SIG-M5 (cell line): ENCODE measurements at regions not wholly inside any gene's neighbourhood (a gene's known extent, or its start where the extent isn't known, plus 50 kb on each side); places are given as distances from the start of the nearest gene placed in this dataset.
A peak's percentile ranks its signal among the peaks of the same experiment; 100 is the strongest.
"Not testable (repeated sequence)": the region's sequence is repeated elsewhere in the genome, so short reads cannot be mapped to it uniquely, and the experiment has no call there.

Experiments used
- DNase-seq: peaks from one replicate; lab custom pipeline; 2025; lab: John Stamatoyannopoulos, UW

DNA sequence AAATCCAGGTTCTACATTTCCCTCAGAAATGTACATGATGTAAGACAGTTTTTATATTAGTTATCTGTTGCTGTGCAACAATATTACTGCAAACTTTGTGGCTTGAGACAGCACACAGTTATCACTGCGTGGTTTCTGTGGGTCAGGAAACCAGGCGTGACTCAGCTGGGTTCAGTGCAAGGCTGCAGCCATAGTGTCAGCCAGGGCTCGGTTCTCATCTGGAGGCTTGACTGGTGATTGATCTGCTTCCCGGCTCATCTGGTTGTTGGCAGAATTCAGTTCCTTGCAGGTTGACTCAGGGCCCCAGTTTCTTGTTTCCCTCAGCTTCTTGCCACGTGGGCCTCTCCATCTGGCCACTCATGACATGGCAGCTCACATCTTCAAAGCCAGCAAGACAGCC is 146.8 kb upstream of the ROPN1B start:
- DNase-seq, result not testable (repeated sequence)

DNA sequence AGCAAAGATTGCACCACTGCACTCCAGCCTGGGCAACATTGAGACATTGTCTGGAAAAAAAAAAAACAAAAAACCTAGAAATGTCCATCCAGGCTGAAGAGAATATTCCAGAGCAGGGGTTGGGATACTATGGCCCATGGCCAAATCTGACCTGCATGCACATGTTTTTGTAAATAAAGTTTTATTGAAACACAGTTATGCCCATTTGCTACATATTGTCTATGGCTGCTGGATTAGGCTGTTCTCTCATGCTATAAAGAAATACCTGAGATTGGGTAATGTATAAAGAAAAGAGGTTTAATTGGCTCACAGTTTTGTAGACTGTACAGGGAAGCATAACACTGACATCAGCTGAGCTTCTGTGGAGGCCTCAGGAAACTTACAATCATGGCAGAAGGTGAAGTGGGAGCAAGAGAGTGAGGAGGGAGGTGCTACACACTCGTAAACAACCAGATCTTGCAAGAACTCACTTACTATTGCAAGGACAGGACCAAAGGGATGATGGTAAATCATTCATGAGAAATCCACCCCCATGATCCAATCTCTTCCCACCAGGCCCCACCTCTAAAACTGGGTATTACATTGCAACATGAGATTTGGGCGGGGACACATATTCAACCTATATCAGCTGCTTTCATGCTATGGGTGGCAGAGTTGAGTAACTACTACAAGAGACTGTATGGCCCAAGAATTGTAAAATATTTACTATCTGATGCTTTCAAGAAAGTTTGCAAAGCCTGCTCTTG is 137.8 kb upstream of the ROPN1B start:
- DNase-seq, result not testable (repeated sequence)

DNA sequence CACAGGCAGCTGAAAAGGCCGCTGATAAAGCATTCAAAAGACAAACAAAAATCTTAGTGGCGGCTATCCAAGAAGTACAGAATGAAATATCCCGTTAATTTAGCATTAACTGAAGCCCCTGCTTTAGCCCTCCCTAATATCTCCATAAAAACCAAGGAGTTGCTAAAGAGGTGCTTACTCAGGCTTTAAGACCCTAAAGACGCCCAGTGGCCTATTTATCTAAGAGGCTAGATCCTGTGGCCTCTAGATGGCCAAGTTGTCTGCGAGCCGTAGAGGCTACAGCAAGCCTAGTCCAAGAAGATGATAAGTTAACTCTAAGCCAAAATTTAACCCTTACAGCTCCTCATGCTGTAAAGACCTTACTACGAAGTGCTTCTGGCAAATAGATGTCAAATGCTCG is 133.4 kb upstream of the ROPN1B start:
- not testable (repeated sequence) for DNase-seq

DNA sequence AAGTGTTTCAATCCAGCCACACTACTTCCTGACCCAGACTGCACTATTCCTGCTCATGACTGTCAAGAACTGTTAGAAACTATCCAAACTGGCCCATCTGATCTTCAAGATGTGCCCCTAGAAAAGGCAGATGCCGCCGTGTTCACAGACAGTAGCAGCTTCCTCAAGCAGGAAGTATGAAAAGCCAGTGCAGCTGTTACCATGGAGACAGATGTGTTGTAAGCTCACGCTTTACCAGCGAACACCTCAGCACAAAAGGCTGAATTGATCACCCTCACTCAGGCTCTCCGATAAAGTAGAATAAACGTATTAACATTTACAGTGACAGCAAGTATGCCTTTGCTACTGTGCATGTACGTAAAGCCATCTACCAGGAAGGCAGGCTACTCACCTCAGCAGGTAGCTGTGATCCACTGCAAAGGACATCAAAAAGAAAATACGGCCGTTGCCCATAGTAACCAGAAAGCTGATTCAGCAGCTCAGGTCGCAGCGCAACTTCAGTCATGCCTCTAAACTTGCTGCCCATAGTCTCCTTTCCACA is 132.9 kb upstream of the ROPN1B start:
- DNase-seq, result not testable (repeated sequence)

DNA sequence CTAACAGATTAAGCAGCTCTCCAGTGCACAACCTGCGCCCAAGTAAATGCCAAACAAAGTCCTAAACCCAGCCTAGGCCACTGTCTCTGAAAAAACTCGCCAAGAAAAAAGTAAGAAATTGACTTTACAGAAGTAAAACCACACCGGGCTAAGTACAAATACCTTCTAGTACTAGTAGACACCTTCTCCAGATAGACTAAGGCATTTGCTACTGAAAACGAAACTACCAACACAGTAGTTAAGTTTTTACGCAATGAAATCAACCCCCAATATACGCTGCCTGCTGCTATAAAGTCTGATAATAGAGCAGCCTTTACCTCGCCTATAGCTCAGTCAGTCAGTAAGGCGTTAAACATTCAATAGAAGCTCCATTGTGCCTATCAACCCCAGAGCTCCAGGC is 132.2 kb upstream of the ROPN1B start:
- not testable (repeated sequence) for DNase-seq

DNA sequence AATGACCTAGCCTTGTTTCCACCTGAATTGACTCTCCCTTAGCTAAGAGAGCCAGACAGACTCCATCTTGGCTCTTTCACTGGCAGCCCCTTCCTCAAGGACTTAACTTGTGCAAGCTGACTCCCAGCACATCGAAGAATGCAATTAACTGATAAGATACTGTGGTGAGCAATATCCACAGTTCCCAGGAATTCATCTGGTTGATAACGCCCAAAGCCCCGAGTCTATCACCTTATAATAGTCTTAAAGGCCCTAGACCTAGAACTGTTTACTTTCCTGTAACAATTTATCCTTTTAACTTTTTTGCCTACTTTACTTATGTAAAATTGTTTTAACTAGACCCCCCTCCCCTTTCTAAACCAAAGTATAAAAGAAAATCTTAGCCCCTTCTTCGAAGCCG is 130.1 kb upstream of the ROPN1B start:
- DNase-seq, result not testable (repeated sequence)

DNA sequence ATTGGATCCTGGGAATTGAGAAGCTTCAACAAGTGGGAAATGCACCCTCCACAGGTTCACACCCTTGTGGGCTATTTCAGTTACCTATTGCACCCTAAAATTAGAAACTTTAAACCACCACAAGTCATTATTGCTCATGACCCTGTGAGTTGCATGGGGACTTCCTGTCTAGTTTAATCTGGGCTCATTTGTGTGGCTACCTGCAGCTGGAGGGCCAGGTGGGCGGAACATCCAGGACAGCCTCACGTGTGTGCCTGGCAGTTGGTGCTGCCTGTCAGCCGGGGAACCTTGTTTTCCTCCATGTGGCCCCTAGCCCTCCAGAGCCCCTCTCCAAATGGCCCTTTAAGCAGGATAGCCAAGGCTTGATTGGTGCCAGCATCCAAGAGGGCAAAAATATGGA is 128.5 kb upstream of the ROPN1B start:
- not testable (repeated sequence) for DNase-seq

DNA sequence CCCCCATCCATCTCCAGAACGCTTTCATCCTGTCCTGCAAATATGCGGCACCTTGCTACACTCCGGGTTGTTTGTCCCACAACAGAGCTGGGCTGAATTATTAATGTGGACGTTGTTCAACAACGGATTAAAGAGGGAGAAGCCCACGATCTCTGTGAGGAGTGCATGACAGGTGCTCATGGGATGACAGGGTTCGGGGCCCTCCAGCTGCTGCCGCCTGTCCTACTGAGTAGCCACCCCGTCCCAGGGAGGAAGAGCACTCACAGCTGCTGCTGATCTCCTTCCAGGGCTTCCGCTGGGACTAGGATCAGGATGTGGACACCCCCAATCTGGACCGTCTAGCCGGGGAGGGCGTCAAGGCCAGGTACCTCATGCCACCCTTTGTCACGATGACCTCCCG is 121.0 kb upstream of the ROPN1B start:
- not testable (repeated sequence) for DNase-seq

DNA sequence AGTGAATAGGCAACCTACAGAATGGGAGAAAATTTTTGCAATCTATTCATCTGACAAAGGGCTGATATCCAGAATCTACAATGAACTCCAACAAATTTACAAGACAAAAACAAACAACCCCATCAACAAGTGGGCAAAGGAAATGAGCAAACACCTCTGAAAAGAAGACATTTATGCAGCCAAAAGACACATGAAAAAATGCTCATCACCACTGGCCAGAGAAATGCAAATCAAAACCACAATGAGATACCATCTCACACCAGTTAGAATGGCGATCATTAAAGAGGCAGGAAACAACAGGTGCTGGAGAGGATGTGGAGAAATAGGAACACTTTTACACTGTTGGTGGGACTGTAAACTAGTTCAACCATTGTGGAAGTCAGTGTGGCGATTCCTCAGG is 114.0 kb upstream of the ROPN1B start:
- not testable (repeated sequence) for DNase-seq

DNA sequence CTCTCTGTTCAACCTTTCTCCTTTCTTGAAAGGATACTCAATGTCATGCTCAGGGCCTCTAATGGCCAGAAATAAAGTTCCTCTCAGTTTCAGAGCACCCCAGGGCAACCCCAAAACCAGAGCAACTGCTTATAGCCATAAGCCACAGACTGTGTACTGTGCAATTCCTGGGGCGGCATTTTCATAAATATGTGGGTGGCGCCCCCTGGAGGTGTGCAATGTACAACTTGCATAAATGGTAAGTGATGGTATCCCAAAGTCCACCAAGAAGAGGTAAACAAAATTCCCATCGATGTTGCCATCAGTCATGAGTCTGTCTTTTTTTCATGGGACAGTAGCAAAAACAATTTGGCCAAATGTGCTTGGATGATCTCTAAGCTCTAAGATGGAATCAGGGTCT is 108.4 kb upstream of the ROPN1B start:
- not testable (repeated sequence) for DNase-seq

DNA sequence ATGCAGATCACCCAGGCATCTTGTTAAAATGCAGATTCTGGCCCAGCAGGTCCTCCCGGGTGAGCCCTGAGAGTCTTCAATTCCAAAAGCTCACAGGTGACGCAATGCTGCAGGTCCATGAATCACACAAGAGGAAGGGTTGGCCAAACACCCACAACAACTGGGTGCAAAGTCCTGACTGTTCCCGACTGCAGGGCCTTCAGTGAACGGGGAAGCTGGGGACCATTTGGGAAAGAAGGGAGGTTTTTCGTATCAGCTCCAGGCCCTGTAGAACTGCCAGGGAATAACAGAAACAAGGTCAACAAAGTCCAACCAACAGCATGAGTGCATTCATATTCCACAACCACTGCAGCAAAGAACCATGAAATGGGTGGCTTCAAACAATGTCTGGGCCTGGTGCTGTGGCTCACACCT is 106.1 kb upstream of the ROPN1B start:
- not testable (repeated sequence) for DNase-seq

DNA sequence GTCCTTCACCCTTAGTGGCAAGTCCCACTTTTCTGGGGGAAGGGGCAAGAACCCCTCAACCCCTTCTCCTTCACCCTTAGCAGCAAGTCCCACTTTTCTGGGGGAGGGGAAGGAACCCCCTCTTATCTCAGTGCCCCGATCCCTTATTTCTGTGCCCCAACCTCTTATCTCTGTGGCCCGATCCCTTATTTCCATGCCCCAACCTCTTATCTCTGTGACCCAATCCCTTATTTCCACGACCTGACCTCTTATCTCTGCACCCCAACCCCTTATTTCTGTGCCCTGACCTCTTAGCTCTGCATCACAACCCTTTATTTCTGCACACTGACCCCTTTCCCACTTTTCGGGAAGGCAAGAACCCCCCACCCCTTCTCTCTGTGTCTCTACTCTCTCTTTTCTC is 104.4 kb upstream of the ROPN1B start:
- not testable (repeated sequence) for DNase-seq

DNA sequence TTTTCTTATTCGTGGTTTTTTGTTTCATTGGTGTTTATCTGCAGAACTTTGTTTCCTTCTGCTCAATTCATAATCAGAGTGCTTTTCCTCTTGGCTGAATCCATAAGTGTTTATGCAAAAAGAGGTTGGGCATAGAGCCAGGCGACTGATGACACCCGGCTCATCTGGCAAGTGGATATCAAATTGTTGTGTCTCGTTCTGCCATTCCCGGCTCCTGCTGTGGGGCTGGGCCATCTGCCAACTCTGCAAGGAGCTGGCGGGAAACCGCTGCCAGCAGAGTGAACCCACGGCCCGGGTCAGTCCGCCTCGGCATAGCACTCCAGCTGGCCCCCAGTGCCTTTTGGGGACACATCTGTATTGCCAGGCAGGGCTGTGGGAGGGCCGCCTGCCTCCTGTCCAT is 83.0 kb upstream of the ROPN1B start:
- not testable (repeated sequence) for DNase-seq

DNA sequence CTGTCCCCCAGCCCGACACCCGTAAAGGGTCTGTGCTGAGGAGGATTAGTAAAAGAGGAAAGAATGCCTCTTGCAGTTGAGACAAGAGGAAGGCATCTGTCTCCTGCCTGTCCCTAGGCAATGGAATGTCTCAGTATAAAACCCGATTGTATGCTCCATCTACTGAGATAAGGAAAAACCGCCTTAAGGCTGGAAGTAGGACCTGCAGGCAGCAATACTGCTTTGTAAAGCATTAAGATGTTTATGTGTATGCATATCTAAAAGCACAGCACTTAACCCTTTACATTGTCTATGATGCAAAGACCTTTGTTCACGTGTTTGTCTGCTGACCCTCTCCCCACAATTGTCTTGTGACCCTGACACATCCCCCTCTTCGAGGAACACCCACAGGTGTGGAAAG is 69.8 kb upstream of the ROPN1B start:
- not testable (repeated sequence) for DNase-seq

DNA sequence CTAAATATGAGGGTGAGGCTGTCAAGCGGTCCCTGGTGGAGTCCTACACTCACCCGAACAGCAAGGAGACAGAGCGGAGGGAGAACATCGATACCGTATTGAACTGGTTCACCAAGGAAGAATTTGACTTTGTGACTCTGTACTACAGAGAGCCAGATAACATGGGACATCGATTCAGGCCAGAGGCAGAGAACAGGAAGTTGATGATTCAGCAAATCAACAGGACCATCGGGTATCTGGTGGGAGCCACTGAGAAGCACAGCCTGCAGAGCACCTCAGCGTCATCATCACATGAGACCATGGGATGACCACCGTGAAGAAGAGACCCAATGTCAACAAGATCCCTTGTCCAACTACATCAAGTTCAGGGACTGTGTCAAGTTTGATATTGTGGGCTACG is 67.5 kb upstream of the ROPN1B start:
- not testable (repeated sequence) for DNase-seq

DNA sequence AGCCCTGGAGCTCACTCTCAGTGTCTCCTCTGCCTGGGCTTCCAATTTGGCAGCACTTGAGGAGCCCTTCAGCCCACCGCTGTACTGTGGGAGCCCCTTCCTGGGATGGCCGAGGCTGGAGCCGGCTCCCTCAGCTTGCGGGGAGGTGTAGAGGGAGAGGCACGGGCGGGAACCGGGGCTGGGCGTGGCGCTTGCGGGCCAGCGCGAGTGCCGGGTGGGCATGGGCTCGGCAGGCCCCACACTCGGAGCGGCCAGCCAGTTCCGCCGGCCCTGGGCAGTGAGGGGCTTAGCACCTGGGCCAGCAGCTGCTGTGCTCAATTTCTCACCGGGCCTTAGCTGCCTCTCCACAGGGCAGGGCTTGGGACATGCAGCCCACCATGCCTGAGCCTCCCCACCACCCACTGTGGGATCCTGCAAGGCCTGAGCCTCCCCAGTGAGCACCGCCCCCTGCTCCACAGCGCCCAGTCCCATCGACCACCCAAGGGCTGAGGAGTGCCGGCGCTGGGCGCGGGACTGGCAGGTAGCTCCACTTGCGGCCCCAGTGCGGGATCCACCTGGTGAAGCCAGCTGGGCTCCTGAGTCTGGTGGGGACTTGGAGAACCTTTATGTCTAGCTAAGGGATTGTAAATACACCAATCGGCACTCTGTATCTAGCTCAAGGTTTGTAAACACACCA is 65.1 kb upstream of the ROPN1B start:
- not testable (repeated sequence) for DNase-seq

DNA sequence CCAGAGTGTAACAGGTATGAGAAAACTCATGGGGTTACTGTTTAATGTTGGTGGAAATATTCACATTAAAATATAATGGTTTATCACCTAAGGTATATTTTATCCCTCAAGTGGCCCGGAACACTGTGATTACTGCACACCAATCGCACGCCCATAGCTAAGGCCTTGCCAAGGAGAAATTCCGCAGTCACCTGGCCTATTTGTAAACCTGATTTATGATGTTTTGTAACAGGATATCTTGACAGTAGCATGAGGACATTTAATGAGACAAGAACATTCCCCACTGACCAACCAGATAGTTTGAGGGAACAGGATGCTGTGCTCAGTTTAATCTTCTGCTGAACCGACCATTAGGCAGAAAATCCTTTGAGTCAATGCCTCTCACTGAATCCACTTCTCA is 61.7 kb upstream of the ROPN1B start:
- not testable (repeated sequence) for DNase-seq

DNA sequence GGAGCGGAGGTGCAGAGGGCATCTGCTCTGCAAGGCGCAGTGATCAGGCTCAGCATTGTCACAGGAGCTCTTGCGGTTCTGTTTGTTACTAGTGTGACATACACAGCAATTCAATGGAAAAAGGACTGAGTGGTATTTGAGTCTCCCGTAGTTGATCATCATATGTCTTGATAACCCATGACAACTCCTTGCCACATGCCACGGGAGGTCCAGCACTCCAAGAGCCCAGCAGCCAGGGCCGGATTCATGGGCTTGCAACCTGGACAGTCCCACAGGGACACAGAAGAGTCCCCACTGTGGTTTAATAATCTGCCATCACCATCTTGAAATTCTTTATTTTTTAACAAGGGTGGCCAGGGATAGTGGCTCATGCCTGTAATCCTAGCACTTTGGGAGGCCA is 58.1 kb upstream of the ROPN1B start:
- not testable (repeated sequence) for DNase-seq

DNA sequence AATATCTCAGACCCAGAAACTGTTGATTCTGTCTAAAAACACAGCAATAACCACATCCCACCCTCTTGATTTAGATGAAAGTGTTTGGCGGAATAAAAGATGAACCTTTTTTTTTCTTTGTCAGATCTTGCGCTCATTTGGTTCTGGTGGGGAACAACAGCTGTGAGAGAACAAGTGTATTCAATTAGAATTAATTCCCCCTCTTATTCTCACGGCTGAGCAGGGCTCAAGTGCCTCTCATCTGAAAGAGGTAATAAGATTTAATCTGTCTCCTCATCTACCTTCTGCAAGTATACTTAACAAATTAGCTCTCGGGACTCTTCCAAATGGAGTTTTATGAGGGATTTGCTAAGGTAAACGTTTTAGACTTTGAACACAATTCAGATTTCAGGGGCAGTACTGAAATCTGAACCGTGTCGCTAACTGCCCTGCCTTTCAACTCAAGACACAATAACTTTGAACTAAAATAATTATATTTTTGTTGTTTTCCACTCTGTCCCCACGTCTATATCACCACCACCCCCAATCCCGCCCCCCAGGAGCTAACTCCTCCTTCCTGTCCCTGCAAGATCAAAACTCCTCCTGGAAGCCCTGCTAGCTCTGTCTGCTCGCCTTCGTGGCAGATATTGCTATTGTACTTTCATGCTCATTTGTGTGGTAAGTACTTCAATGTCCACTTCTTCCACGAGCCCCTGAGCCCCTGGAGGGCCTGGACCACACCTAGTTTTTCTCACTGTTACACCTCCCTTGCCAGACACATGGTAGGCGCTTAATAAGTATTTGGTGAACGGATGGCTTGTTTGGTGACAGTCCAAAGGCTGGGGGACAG is 54.2 kb upstream of the ROPN1B start:
- not testable (repeated sequence) for DNase-seq

DNA sequence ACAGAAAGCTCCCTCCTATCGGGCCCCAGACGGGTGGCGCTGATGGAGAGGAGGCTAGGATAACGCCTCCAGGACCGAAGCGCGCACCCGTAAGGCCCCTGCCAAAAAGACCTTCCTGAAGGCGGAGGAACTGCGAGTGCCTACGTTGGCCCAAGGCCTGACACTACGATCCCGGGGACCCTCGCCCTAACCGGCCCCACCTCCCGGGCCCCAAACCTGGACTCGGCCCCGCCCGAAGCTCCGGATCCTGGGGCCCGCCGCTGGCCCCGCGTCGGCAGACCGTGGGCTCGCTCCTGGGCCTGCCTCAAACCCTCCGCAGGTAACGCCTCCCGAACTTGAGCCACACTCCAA is 53.6 kb upstream of the ROPN1B start:
- not testable (repeated sequence) for DNase-seq

DNA sequence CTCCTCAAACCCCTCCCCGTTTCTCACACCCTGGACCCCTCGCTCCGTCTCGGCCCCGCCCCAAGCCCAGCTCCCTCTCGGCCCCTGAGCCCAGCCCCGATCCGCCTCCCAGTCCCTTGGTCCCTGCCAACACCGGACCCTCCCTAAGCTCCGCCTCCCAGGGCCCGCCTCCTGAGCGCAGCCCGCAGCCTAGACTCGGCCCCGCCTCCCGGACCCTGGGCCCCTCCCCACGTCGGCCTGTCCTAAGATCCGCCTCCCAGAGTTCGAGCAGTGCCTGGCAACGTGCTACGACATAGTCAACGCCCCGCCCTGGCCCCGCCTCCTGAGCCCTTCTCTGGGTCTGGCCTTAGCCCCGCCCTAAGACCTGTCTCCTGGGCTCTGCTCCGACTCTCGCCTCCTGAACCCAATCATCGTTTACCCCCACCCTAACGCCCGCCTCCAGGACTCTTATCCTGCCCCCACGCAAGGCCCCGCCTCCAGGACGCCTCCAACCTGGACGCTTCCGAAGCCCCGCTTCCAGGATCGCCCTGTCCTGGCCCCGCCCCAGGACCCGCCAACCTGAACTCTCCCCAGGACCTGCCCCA is 53.1 kb upstream of the ROPN1B start:
- DNase-seq, result peak; percentile 89

DNA sequence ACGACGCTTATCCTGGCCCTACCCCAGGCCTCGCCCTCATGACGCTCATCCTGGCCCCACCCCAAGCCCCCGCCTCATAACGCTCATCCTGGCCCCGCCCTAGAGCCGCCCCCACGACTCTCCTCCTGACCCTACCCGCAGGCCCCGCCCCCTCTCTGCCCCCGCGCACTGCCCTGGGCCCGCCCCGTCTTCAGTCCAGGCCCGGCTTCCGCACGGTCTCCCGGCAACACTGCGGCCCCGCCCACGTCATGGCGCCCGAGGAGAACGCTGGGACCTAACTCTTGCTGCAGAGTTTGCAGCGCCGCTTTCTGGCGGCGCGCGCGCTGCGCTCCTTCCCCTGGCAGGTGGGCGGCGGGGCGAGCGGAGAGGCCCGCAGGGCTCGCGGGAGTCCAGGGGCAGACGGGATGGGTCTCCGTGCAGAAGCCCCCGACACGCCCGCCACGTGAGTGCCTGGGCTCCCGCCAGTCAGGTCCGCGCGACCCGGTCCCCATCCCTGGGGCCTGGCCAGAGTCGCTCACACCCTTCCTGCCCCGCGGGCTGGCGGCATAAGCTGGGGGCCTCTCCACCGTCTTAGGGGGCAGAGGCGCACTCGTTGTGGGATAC is 52.5 kb upstream of the ROPN1B start:
- DNase-seq, result peak; percentile 47
